ENCODE measurements at regions not wholly inside any gene's neighbourhood (a gene's known extent, or its start where the extent isn't known, plus 50 kb on each side); places are given as distances from the start of the nearest gene placed in this dataset.
"Not testable (repeated sequence)": the region's sequence is repeated elsewhere in the genome, so short reads cannot be mapped to it uniquely, and the experiment has no call there.

- H3K36me3 ChIP-seq; H3K9me3 ChIP-seq; intact Hi-C loops (cut with DNase I); H3K27me3 ChIP-seq; H3K4me3 ChIP-seq (replicated peaks in 1 of 3); H3K27ac ChIP-seq; DNase-seq: not testable (repeated sequence)
- peaks cover 13 to 28% of the 10 kb centered on the region in 2 donors for H3K4me1 ChIP-seq
- 50 to 51% methylated on average over 8 to 10 of the region's 32 CpGs for WGBS, 2 donors
These were observed 123.8 kb upstream of the ZNF469 start for GRCh38 chr16:88258764-88259525.

DNA sequence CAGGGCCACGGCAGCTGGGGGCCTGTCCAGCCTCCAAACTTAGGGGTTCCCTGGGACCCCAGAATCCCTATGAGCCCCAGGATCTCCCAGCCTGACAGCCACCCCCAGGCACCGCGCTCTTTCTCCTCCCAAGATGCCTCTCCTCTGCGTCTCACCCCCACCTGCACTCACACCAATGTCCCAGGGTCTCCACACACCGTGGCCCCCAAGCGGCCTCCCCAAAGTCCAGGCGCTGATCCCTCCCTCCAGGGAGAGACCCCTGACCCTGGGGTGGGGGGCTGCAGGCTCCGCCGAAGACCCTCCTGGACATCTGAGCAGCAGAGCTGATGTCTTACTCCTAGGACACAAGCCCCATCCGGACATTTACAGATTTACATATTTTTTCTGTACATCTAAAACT lies 123.2 kb upstream of the ZNF469 start:
- H3K4me3 ChIP-seq (replicated peaks in 1 of 3); H3K27me3 ChIP-seq; H3K27ac ChIP-seq; intact Hi-C loops (cut with DNase I); H3K36me3 ChIP-seq; H3K9me3 ChIP-seq; DNase-seq: not testable (repeated sequence)
- H3K4me1 ChIP-seq: peaks cover 14 to 30% of the 10 kb centered on the region in 2 donors
- WGBS, 2 donors: 76 to 83% methylated on average over 9 to 10 of the region's 10 CpGs

GRCh38 chr16:88260146-88260545 lies 122.6 kb upstream of the ZNF469 start:
- DNase-seq; H3K9me3 ChIP-seq; intact Hi-C loops (cut with DNase I); H3K4me3 ChIP-seq (replicated peaks in 1 of 3); H3K27ac ChIP-seq; H3K27me3 ChIP-seq; H3K36me3 ChIP-seq: not testable (repeated sequence)
- H3K4me1 ChIP-seq: peaks cover 18 to 34% of the 10 kb centered on the region in 2 donors
- 96 to 99% methylated on average over 17 of the region's 17 CpGs for WGBS, 2 donors

GRCh38 chr16:88260881-88261665 lies 121.7 kb upstream of the ZNF469 start:
- H3K9me3 ChIP-seq; H3K4me3 ChIP-seq (replicated peaks in 1 of 3); H3K36me3 ChIP-seq; intact Hi-C loops (cut with DNase I); DNase-seq; H3K27me3 ChIP-seq; H3K27ac ChIP-seq: not testable (repeated sequence)
- H3K4me1 ChIP-seq: peaks cover 22 to 39% of the 10 kb centered on the region in 2 donors
- 92 to 93% methylated on average over 26 of the region's 26 CpGs for WGBS, 2 donors

- peaks cover 22 to 39% of the 10 kb centered on the region in 2 donors for H3K4me1 ChIP-seq
- 32 to 38% methylated on average over 13 to 14 of the region's 18 CpGs for WGBS, 2 donors
- H3K4me3 ChIP-seq (replicated peaks in 1 of 3); H3K36me3 ChIP-seq; H3K27me3 ChIP-seq; intact Hi-C loops (cut with DNase I); H3K9me3 ChIP-seq: not testable (repeated sequence)
- DNase-seq: peak; percentile 72
- H3K27ac ChIP-seq: peak overlapping the region; percentile 32 to 76 (median 50)
These were observed 120.7 kb upstream of the ZNF469 start for GRCh38 chr16:88261814-88262605.

DNA sequence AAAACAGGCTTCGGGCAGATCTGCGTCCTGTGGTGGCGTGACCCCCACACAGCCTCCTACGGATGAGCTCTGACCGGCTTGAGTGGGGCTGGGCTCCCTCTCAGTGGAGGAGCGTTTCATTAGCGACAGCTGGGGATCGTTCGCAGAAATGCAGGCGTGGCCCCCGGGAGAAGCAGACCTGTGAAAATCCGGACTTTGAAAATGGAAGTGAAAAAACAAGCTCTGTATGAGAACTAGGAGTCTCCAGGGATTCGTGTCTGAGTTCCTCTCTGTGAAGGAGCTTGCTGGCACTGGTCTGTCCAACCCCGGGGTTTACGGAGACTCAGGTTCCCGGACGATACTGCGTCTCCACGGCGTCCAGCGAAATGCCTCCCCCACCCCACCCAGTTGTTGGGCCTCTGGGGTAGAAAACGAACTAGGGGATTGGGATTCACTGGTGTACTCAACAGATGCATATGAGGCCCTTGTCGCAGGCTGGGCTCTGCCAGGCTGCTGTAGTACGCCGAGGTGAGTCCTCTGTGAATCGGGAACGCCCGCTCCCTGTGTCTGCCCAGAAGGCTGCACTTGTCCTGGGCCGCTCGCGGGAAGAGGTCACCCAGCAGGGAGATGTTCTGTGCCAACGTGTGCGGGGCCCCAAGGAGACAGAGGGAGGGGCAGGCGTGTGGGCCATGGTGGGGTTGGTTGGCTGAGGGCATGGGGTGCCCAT lies 119.7 kb upstream of the ZNF469 start:
- Histone ChIP-seq H3K4me1 (peaks cover 22 to 39% of the 10 kb centered on the region in 2 donors), H3K27ac (peak overlapping the region in 2 of 3 donors; percentile 64 to 76)
- intact Hi-C loops (cut with DNase I); H3K9me3 ChIP-seq; H3K4me3 ChIP-seq (replicated peaks in 1 of 3); H3K36me3 ChIP-seq; H3K27me3 ChIP-seq: not testable (repeated sequence)
- DNase-seq: peak; percentile 50 to 53
- WGBS, 2 donors: 33 to 43% methylated on average over 21 to 32 of the region's 34 CpGs

- DNase-seq; intact Hi-C loops (cut with DNase I); H3K27me3 ChIP-seq; H3K9me3 ChIP-seq; H3K36me3 ChIP-seq; H3K4me3 ChIP-seq (replicated peaks in 1 of 3); H3K27ac ChIP-seq: not testable (repeated sequence)
- 86% methylated on average over 5 of the region's 17 CpGs; no CpG with 5 or more reads in 1 of the 2 donors for WGBS, 2 donors
- H3K4me1 ChIP-seq: peaks cover 22 to 39% of the 10 kb centered on the region in 2 donors
These were observed 119.0 kb upstream of the ZNF469 start for GRCh38 chr16:88263681-88264287.
